T1000 (cell line): ENCODE measurements at regions not wholly inside any gene's neighbourhood (a gene's known extent, or its start where the extent isn't known, plus 50 kb on each side); places are given as distances from the start of the nearest gene placed in this dataset.
"Not testable (repeated sequence)": the region's sequence is repeated elsewhere in the genome, so short reads cannot be mapped to it uniquely, and the experiment has no call there.

ENCODE experiments used
- DNase-seq: peaks from one replicate; lab custom pipeline; 2025; ENCODE audit warnings: mixed read lengths; lab: John Stamatoyannopoulos, UW

DNA sequence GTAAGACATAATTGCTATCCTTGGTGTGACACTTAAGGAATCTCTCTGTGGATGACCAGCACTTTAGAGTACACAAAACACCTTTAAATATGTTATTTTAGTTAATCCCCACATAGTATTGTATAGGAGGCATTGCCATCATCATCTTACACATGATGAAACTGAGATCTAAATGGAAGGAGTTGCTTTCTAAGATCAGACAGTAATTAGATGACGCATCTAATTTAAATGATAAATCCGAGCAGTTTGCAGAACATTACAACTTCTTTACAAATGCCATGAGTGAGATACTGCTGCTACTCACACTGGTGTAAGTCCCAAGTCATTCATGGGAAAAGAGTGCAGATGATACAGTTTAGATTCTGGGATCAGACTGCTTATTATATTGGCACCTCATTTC is 431.9 kb downstream of the MFSD1 start:
- DNase-seq, result no peak

DNA sequence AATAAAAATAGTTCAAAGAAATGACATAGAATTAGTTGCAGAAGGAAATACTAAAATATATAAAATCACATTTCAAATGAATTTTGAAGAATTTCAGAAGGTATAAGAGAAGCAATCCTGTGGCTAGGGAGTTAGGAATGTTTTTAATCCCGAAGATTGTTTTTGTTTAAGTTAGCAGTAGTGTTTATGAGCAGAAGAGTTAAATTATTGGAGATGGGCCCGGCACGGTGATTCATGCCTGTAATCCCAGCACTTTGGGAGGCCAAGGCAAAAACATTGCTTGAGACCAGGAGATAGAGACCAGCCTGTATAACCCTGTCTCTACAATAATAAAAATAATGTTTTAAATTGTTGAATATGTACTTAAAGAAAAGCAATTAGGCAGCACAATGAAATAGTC is 432.5 kb downstream of the MFSD1 start:
- no peak for DNase-seq

DNA sequence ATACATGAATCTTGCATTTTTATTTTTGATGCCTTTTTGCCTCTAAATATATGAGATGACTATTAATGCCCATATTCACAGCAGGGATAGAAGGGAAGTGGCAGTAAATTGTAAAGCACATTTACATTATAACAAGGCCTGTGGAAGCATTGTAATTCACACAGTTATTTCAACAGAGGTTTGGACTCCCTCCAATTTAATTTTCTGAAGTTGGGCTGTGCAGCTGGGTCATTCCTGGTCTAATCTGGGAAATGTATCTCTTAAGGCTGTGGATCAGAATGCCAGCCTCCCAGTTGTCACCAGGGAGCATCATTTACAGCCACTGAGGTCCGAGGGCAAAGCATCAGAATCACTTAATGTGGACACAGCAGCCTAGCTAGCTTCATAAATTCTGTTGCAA is 434.5 kb downstream of the MFSD1 start:
- DNase-seq, result no peak

DNA sequence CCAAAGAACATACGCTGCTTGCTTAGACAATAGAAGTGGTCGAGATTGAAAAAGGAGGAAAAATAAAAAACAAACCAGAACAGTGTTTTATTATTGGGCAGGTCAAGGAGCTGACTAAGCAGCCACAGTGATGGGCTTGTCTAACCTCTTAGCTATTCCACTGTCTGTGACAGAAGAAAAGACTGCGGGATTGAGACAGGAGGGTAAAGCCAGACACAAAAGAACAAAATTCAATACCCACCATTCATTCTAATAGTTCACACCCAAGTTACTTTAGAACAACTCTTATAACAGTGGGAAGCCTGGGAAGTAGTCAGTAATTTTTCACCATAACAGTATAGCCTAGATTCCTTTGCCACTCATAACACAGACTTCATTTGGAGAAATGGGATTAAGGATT is 435.4 kb downstream of the MFSD1 start:
- DNase-seq, result no peak

DNA sequence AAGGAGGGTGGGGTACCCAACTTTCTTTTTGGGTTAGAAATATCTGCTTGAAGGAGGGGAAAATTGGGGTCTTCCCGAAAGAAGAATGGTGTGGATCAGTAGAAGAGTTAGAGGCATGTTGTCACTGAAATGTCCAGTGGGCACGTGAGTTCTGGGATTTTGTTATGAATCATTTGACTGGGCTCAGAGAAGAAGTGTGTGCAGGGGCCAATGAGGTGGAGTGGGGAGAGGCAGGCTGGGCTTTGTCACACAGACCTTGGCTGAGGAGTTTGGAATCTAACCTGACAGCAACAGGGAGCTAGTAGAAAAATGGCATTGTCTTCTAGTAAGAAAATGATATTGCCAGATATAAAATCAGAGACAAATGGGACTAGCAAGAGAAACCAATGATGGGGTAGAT is 436.8 kb downstream of the MFSD1 start:
- no peak for DNase-seq

DNA sequence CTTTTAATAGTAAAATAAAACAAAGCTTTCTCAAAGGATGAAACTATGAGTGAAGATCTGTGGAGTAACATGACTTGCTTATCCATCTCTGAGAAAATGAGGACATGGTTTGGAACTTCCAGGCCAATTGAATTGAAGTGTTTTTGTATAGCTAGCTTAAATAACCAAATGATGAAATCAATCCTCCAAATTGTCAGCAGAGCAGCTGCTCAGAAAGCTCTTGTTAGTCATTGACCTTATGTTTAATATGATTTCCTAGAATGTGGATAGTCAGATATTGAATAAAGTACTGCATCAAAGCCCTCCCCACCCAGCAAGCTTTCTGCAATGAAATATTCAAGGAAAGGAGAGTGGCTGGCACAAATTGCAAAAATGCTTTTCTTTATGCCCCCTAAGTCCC is 437.2 kb downstream of the MFSD1 start:
- DNase-seq, result no peak

DNA sequence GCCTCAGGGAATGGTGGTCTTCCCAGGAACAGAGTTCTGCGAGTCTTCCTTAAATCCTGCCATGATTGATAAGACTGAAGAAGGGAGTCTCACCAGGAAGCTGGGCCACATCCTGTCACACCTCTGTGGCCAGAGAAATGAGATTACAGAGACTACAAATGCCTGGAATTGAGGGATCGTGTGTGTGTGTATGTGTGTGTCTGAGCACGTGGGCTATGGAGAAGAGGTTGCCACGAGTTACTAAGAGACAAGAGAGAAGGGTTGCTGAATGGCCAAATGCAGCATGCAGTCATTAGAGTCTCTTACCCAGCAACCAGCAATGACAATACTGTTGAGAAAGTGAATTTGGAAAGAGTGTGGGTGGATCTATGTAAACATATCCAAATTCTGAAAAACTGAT is 443.1 kb downstream of the MFSD1 start:
- DNase-seq, result no peak

DNA sequence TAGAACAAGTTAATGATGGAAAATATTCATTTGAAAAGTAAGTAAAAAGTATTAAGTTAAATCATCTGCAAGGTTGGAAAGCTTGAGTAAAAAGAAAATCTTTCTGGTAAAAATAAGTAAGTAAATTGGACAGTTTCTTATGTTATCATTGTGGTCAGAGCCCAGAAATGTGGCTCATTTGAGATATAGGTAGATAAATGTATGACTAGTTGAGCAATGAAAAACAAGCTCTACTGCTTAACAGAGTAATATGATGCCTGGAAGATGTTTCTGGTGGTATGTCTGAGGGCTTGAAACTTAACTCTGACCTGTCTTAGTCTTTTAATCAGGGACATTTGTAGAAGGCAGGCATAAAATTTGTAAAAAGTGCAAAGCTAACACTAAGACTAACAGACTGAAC is 444.0 kb downstream of the MFSD1 start:
- no peak for DNase-seq

DNA sequence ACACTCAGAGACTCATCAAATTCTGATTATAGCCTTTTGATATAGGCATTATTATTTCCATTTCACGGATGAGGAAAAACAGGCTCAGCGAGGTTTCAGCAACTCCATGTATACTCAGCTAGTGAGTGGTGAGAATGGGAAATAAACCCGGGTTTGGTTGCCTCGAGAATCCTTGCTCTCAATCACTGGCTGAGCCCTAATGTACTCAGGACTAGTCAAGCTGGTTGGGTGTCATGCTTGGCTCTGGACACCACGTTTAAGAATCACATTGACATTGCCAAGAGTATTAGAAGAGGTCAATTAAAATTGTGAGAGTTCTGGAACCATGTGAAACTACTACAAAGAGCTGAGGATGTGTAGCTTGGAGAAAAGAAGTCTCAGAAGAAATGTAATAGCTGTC is 444.5 kb downstream of the MFSD1 start:
- DNase-seq, result no peak

DNA sequence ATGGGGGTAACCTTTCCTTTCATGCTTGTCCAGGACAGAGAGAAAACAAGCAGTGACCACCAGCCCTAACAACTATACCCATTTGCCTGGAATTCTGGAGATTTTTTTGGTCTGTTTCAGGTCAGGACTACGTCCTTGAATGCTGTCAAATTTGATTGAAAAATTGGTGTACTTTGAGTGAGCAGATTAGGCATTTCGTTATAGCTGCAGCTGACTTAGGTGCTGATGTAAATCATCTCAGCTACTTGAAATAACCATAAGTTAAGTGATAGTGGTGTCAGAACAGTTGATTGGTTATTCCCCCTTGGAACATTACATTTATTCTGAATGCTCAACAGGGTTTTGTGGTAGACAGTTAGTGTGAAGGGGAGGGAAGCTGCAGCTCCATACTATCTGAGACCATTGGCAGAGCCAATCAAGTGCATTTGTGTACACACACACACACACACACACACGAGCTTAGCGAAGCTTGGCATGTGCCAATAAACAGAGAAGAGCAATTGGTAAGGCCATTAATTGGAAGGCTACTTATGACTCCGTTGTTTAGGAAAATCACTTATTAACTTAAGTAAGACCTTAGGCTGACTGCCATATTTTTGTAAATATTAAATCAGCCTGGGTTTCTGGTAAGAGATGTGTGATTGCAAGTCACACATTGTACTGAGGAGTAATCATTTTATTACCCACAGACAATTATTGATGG is 447.8 kb downstream of the MFSD1 start:
- DNase-seq, result no peak

DNA sequence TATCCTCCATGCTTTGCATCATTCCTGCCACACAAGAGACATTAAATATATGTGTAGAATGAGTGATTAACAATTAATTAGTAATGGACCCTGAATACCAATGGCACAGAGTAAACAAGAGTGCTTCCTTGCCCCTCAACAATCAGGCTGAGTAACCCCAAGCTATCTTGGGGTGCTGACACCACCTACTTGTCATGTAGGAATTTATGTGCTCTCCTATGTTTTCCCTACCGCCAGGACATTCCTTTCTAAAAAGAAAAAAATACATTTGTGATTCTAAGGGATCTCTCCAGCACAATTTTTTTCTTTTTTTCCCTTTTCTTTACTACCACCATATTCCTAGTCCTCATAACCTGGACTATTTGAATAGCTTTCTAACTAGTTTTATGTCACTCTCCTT is 449.1 kb downstream of the MFSD1 start:
- DNase-seq, result no peak

DNA sequence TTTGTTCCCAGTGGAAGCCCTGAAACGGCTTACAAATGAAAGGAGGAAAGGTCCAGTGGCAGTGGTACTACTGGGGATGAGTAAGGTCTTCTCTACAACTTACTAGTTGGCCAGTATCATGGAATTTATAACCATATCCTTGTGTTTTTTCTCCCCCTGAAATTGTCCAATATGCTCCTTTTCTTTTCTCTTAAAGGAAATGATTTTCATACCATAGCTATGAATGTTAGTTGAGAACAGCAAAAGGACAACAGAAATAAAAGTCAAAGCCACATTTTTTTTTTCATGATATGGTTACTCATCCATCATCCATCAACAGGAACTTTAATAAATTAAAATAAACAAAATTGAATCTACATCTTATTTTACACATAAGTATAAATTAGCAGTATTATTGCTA is 450.4 kb downstream of the MFSD1 start:
- DNase-seq, result no peak

DNA sequence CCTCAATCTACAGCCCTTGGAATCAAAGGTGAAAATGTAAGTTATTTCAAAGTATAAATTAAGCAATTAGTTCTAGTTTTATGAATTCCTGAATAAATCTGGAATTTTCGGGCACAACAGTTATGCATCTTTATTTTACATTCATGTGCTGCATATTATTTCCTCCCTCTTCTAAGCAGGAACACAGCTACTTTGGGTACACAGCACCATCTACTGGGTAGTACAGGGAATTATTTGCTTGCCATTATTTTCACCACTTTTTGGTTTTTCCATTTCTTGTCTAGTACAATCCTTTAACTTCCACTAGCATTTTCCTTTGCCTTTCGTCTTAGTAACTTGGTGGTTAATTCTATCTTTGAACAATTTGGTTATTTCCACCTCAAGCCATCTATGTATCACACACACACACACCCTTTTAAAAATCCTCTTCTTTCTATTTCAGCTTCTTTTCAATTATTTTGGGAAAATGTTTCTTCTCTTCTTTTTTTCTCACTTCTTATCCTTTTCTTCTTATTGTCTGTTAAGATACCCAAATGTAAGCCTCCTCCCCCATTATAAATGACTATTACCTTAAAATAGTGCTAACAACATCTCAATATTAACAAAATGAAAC is 451.0 kb downstream of the MFSD1 start:
- DNase-seq, result no peak

DNA sequence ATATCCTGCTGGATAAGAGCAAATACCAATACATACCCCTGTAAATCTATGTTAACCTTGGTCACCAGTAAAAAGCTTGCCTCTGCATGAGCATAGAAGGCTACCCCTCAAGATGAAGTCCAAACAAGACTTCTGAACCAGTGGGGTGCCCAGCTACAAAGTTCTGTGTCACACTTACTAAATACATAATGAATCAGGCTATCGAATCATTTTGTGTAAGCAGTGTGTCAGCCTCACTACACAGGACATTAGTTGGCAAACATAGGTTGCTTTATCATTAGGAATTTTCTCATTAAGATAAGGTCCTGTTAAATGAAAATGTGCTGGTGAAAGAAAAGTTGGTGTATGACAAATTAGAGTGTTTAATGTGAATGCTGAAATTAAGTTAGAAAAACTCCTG is 452.0 kb downstream of the MFSD1 start:
- no peak for DNase-seq

DNA sequence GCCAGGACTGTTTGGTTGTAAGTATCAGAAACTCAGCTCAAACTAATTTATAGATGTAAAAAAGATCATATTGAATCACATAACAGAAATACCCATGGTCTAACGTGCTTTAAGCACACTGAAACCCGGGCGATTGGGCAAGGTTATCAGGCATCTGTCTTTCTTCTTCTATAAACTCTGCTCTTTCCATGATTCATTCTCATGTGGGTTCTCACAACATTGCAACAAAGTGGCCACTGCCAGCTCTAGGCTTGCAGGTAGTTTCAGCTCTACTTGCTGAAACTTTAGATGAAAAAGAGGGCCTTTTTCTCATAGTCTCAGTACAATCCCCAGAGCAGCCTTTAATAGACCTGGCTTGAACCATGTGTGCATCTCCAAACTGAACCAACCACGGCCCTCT is 456.1 kb downstream of the MFSD1 start:
- DNase-seq, result no peak

DNA sequence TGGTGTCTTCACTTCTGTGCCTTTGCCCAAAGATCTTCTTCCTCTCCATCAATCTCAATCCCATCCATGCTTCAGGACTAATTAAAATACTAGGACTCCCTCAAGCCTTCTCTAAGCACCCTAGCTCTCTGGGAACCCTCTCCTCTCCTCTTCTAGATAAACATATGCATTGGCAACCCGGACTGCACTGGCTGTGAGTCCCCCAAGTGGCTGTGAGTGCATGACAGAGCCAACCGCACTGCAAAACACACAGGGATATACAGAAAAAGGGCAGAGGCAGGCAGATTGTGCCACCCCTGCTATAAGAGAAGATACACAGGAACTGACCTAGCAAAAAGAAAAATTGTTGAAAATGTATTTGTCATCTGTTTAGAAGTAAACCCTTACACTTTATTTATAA is 457.1 kb downstream of the MFSD1 start:
- no peak for DNase-seq

DNA sequence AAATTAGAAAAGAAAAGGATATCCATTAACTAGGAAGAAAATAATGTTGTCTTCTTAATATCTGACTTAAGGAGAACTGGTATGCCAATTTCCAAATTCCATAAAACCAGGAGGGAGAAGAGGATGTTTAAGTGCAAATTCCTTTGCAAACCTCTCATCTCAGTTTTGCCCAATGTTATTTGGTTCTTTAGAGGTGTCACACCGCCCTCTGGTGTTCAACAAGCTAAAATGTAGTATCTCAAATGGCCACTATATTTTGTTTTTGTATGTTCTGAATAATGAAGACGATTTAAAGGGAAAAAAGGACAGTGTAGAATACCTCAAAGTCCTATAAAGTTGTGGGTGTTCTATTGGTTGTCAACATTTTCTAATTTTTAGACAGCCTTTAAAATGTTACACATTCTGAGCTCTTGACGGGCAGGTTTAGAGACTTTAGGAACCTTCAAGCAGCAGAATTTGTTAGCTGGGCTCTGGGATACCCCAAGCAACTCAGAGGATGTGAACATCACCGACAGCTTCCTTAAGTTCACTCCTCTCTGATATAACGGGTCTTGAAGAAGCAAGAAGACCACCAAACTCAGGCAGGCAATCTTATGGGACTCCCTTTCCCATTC is 458.3 kb downstream of the MFSD1 start:
- no peak for DNase-seq

DNA sequence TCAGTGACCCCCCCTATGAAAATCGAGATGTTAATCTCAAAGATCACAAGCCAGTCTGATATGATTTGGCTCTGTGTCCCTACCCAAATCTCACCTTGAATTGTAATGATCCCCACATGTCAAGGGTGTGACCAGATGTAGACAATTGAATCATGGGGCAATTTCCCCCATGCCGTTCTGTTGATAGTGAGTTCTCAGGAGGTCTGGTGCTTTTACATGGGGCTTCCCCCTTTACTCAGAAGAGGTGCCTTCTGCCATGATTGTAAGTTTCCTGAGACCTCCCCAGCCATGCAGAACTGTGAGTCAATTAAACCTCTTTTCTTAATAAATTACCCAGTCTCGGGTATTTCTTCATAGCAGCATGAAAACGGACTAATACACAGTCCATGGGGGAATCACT is 459.5 kb downstream of the MFSD1 start:
- DNase-seq, result not testable (repeated sequence)

DNA sequence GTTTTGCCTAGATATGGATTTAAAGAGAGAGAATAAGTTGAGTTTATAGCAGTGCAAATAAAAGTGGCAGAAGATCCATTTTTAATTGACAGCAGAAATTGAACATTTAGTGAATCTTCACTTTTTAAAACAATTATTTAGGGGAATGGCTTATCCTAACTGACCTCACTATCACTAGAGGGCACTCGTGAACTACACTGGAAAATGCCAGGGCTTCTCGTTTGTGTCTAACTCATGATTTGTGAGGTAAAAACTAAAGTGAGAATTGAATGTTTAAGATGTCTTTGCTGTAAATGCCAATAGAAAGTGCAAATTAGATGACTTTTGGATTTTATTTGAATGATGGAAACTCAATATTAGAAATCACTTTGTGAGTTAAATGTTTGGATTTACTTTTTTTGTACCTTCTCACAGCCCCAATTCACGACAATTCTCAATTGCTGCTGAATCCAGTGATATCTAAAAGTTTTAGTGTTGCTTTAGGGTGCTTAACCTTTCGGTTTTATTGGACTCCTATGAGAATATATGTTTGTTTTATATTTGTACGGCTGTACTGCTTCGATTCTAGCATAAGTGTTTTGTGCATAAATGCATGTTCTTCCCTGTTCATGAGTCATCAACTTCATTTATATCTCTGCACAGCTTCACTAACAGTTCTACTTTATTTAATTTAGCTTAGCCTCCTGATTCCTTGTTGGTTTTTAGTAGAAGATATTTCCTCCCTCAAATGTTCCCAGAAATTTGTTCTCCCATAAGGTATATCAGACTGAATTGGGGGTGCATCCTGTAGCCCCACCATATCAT is 462.1 kb downstream of the MFSD1 start:
- DNase-seq, result no peak

DNA sequence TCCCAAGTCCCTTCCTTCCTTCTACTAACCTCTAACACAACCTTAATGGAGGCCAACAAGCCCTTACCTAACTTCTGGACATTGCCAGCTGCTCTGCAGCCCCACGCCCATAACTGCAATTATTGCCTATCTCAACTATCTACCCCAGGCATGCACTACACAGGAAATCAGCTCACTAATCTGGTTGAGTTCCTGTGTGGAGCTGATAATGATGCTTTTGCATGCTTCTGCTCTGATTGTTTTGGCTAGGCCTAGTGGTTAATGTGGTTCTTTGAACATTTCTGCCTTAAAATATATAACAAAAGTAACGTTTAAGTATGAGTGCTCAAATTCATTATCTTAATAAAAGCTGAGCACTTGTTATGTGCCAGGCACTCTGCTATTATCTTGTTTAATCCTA is 463.9 kb downstream of the MFSD1 start:
- DNase-seq, result no peak

DNA sequence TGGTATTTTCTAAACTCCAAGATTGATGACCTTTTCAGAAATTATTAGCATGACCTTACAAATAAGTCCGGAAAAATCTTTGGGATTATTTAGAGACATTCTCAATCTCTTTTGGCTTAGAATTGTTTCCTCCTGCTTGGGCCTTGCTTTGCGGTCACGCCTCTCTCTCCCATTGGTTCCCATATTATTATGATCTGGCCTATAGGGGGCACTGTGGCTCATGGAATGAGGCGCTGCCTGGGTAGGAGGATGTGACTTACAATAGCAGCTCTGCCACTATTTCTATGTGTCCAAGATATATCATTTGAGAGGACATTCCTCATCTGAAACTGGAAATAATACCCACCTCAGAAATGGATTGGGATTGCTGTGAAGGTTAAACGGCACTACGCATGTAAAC is 464.9 kb downstream of the MFSD1 start:
- DNase-seq, result no peak

DNA sequence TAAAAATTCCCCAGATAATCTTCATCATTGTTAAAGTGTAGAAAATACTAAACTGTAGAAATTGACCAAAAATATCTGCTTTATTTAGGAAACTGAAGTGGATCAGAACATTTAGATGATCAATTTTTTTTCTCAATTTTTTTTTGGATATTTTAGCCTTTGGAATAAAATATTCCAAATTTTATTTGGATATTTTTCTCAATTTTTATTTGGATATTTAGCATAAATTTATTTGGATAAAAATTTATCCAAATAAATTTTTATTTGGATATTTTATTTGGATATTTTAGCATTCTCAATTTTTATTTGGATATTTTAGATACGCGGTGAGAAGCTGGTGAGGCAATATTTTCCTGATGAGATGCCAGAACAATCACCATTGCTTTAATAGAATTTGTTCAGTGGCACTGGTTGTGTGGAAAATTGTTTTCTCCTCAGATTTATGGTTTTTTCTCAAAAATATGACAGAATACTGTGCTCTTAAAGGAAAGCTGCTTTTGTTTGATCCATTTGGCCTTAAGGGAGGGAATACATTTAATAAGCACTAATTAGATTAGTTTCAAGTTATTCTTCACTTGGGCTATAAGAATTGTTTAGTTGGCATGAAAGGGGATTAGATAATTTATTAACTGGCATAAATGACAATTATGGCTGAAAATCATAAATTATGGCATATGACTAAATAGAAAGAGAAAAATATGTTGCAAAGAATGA is 470.1 kb downstream of the MFSD1 start:
- no peak for DNase-seq
